HG03196 (cell line): ENCODE measurements at regions not wholly inside any gene's neighbourhood (a gene's known extent, or its start where the extent isn't known, plus 50 kb on each side); places are given as distances from the start of the nearest gene placed in this dataset.
"Not testable (repeated sequence)": the region's sequence is repeated elsewhere in the genome, so short reads cannot be mapped to it uniquely, and the experiment has no call there.

Source experiments
- ATAC-seq: cut with Tn5 transposase; IDR thresholded peaks from one replicate; pipeline ENCODE4 v1.9.1; 2021; ENCODE audit not compliant: unreplicated experiment

DNA sequence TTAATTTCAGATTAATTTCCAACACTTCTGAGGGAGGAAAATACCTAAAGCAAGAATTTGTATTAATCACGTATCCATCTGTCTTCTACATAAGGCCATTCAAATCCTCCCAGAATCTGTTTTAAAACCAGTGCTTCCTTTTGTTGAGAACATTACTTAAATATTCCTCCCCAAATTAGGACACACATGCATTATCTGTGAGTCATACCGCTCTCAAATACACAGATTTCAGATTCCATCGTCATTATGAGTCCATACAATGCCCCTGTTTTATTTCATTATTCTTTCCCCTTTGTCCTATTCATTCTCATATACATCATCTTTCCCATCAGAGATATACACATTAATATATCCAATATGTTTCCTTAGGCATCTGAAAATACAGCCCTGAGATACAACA, 57.3 kb upstream of the PRSS12 start:
- no peak for ATAC-seq

GRCh38 chr4:118417325-118417724, 64.5 kb upstream of the PRSS12 start:
- ATAC-seq = no peak

DNA sequence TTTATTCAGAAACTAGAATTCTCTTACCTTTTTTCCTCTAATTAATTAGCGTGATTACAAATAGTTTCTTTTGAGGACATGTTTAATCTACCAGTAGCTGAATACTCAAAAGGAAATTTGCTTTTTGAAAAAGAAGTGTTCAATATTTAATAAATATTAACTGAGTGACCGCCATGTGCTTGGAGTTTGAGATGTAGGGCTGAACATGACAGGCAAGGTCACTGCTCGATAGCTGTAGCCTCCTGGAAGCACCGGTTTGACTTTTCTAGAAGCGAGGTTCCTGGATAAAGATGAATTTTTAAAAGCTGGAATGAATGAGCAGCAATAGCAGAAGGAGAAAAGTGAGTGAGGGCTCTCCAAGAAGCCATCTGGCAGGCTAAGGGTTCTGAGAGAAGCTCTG, 65.0 kb upstream of the PRSS12 start:
- not testable (repeated sequence) for ATAC-seq

- not testable (repeated sequence) for ATAC-seq
These were observed 65.6 kb upstream of the PRSS12 start for GRCh38 chr4:118418396-118418795.

GRCh38 chr4:118419626-118420025, 66.8 kb upstream of the PRSS12 start:
- ATAC-seq = not testable (repeated sequence)

- ATAC-seq = not testable (repeated sequence)
These were observed 71.3 kb upstream of the PRSS12 start for GRCh38 chr4:118424062-118424461.

DNA sequence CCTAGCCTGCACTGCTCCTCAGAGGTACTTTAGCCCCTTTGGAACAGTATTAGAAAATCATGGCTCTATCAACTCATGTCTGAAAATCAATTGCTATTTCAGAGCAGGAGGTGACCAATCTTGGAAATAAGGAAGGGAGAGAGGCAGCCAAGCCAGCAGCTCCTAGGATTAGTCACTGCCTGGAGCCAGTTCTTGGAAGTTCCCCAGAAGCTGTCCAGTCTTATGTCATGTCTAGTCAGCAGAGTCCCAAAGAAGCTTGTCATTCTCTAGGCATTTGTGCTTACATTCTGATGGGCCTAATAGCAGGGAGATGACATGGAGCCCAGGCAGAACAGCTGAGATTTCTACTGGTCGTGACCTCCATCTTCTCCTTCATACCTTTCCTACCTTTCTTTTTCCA, 76.1 kb upstream of the PRSS12 start:
- ATAC-seq = not testable (repeated sequence)

DNA sequence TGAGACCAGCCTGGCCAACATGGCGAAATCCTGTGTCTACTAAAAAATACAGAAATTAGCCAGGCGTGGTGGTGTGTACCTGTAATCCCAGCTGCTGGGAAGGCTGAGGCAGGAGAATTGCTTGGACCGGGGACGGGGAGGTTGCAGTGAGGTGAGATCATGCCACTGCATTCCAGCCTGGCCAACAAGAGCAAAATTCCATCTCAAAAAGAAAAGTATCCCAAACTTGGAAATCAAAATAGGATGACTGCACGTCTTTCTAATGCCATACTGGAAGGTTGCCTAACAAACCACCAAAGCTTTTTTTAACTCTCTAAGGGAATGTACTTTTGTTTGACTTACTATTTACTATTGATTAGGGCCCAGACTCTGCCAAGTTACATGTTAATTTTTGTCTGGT, 79.6 kb upstream of the PRSS12 start:
- not testable (repeated sequence) for ATAC-seq

DNA sequence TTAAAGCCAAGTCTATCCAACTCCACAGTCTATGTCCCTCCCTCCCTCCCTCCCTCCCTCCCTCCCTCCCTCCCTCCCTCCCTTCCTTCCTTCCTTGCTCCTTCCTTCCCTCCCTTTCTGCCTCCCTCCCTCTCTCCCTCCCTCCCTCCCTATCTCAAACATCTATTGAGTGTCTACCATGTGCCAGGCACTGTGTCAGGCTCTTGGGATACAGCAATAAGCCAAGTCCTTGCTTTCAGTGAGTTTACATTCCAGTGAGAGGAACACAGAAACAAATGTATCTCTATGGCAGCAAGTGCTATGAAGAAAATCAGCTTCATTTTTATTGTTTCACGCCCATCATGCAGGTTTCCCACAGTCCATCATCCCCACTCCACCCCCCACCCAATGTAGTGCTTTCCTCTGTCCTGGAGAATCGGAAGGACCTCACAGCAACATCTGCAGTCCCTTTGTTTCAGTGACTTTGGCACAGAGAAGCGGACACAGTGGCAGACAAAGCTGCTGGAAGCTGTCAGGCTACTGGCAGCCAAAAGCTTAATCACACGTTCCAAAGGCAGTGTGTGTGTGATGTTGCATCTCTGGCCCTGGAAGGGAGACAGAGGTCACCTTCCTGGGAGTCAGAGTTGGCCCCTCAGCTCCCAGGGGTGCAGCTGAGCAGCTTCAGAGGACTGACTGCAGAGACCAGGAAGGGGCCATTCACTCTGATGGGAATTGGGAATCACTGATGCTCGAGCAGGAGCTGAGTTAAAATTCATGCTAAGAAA, 81.0 kb upstream of the PRSS12 start:
- ATAC-seq = not testable (repeated sequence)

DNA sequence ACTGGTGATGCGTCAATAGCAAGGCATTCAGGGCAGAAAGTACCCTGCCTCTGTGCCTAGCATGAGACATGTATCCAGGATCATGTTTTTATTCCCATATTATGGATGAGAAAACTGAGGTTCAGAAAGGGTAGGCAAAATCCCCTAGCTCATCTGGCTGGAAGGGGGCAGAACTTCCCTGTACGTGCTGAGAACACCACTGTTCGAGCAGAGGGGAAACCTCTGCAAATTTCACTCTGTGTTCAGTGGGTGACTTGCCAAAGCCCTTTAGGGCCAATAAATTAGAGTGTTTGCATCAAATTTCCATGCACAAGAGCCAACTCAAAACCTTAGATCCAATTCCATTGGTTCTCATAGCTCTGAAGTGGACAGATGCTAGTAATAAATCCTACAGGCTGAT, 82.6 kb upstream of the PRSS12 start:
- ATAC-seq = not testable (repeated sequence)

DNA sequence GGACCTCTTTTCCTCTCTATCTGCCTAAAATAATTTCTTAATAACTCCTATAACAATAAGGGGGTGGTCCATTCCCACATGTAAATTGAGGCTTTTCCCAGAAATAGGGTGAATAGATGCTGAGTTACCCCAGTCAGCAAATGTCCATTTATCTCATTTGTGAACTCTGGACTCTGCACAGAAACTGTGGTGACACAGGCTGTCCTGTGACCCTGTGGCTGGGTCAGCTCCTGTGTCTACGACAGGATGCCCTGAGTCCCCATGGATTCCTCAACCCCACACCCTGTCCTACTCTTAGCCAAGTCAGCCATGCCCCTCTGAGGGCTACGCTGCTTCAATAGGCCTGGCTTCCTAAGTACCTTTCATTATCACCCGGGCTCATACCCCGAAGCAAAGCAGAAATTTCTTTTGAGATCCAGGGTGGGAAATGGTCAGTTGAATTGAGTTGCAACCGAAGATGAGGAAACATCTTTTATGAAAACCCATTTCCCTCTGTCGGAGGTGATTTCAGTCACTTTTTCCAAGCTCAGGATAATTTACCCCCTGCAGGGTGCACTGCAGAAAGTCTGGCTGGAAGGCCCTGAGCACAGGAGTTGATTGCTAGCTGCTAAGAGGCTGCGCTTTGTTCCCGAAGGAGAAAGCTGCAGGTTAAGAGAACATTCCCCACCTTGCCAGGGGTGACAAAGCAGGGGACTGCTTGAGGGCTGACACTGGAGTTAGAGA, 89.5 kb upstream of the PRSS12 start:
- not testable (repeated sequence) for ATAC-seq

DNA sequence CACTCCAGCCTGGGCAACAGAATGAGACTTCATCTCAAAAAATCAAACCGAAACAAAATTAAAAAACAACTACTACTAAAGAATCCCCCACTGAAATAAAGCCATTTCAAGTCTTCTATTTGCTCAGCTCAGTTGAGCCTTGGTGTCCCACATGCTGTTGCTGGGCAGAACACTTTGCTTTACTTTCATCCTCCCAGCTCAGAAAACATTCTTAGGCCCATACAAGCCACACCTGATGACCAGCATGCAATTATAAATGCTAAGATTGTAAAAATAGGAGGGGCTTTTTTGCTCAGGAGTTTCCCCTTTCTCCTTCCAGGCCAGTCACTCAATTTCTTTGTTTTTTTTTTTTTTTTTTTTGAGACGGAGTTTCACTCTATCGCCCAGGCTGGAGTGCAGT, 94.6 kb upstream of the PRSS12 start:
- not testable (repeated sequence) for ATAC-seq

DNA sequence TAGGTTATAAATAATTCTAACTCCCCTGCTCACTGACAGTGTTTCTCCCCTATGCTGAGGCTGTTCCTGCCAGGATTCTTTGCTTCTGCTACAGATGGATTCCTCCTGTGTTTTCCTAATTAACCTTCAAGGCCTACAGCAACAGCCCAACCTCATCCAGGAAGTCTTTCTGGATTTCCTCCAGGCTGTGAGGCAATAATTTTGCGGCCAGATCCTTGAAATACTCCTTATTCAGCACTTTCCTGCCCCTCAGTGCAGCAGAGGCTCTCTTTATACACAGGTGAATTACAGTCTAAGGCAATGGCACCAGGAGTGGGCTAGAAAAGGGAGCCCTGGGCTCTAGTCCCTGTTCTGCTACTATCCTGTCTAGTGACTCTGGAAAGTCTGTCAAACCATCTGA, 102.1 kb upstream of the PRSS12 start:
- not testable (repeated sequence) for ATAC-seq

DNA sequence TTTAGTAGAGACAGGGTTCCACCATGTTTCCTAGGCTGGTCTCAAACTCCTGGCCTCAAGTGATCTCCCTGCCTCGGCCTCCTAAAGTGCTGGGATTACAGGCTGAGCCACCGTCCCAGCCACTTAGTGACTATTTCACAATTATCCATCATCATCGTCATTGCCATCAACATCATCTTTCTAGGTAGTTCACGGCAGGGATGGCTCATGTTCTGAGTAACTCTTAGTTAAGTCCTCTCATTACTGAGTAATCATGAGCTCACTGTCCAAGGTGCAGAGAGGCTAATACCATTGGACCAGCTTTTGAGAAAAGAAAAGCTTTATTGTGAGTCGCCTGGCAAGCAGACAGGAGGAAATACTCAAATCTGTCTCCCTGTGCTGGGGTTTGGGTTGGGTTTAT, 108.6 kb upstream of the PRSS12 start:
- not testable (repeated sequence) for ATAC-seq

GRCh38 chr4:118465831-118466230, 113.0 kb upstream of the PRSS12 start:
- ATAC-seq = not testable (repeated sequence)

- not testable (repeated sequence) for ATAC-seq
These were observed 121.3 kb upstream of the PRSS12 start for GRCh38 chr4:118474001-118474626.

- not testable (repeated sequence) for ATAC-seq
These were observed 122.0 kb upstream of the PRSS12 start for GRCh38 chr4:118474771-118475170.

DNA sequence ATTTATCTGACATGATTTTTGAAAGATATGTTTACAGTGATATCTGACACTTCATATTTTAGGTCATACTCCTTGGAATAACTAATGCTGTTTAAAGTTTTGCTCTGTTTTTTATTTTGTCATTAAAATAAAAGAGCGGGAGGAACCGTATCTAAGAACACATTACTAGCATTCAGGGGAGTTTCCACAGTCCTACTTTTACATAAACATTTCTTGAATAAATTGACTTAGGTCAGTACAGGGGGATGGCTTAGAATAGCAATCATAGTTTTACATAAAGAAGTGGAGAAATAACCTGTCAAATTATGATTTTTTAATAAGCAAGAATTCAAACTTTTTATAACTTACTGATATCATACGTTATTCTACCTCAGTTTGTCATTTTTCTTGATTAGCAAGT, 123.1 kb upstream of the PRSS12 start:
- ATAC-seq = not testable (repeated sequence)

GRCh38 chr4:118477826-118478225, 125.0 kb upstream of the PRSS12 start:
- not testable (repeated sequence) for ATAC-seq

GRCh38 chr4:118485801-118486314, 133.1 kb upstream of the PRSS12 start:
- ATAC-seq = not testable (repeated sequence)

DNA sequence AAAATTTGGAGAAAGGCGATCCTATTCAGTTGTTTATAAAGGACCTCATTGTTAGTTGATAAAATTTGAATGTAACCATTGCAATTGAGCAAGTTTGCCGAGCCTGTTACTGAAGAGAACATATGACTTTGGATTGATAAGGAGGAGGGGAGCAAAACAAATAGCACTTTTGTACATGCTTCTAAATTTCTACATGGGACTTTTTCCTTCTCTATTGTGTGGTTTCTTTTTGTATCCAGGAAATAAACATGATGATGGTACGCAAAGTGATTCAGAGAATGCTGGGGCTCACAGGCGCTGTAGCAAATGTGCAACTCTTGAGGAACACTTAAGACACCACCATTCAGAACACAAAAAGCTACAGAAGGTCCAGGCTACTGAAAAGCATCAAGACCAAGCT, 140.2 kb upstream of the PRSS12 start:
- ATAC-seq = not testable (repeated sequence)
